ENCODE measurements at regions not wholly inside any gene's neighbourhood (a gene's known extent, or its start where the extent isn't known, plus 50 kb on each side); places are given as distances from the start of the nearest gene placed in this dataset.
"Not testable (repeated sequence)": the region's sequence is repeated elsewhere in the genome, so short reads cannot be mapped to it uniquely, and the experiment has no call there.

GRCh38 chr5:125898851-125899405, 524.3 kb upstream of the GRAMD2B start:
- TF ChIP-seq, protein P1, sequence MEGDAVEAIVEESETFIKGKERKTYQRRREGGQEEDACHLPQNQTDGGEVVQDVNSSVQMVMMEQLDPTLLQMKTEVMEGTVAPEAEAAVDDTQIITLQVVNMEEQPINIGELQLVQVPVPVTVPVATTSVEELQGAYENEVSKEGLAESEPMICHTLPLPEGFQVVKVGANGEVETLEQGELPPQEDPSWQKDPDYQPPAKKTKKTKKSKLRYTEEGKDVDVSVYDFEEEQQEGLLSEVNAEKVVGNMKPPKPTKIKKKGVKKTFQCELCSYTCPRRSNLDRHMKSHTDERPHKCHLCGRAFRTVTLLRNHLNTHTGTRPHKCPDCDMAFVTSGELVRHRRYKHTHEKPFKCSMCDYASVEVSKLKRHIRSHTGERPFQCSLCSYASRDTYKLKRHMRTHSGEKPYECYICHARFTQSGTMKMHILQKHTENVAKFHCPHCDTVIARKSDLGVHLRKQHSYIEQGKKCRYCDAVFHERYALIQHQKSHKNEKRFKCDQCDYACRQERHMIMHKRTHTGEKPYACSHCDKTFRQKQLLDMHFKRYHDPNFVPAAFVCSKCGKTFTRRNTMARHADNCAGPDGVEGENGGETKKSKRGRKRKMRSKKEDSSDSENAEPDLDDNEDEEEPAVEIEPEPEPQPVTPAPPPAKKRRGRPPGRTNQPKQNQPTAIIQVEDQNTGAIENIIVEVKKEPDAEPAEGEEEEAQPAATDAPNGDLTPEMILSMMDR (conservative IDR thresholded peaks at IDR 0.05) = no peak
- no peak overlapping the region for H3K27ac ChIP-seq

DNA sequence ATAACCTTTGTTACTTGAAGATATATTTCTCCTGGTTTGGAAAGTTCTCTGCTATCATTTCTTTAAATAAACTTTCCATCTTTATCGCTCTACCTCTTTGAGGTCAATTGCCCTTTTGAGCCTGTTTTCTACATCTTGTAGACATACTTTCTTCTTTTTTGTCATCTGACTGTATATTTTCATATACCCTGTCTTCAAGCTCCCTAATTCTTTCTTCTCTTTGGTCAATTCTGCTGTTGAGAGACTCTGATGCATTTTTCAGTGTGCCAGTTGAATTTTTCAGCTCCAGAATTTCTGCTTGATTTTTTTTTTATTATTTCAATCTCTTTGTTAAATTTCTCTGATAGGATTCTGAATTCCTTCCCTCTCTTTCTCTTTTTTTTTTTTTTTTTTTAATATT, 511.2 kb upstream of the GRAMD2B start:
- TF ChIP-seq, protein P1 (conservative IDR thresholded peaks at IDR 0.05) = no peak
- no peak overlapping the region for H3K27ac ChIP-seq

- TF ChIP-seq, protein P1 (conservative IDR thresholded peaks at IDR 0.05) = no peak
- H3K27ac ChIP-seq = no peak overlapping the region
These were observed 510.0 kb upstream of the GRAMD2B start for GRCh38 chr5:125913200-125913599.

DNA sequence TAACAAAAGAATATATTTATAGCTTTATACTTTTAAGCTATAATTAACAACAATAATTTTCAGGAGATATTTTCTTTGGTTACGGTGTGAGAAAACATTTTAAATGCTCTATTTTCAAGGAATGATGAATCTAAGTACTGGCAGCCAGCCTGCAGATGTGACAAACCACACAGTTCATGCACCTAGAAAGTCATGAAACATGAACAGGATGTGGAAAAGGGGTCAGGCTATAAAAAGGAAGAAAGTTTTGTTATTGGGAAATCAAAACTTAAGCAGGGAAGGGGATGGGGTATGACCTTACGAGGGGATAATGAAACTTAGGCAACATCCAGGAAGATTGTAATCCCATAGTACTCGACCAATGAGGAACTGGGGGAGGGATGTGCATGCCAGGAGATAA, 508.7 kb upstream of the GRAMD2B start:
- TF ChIP-seq, protein P1 (conservative IDR thresholded peaks at IDR 0.05) = no peak
- H3K27ac ChIP-seq = no peak overlapping the region

DNA sequence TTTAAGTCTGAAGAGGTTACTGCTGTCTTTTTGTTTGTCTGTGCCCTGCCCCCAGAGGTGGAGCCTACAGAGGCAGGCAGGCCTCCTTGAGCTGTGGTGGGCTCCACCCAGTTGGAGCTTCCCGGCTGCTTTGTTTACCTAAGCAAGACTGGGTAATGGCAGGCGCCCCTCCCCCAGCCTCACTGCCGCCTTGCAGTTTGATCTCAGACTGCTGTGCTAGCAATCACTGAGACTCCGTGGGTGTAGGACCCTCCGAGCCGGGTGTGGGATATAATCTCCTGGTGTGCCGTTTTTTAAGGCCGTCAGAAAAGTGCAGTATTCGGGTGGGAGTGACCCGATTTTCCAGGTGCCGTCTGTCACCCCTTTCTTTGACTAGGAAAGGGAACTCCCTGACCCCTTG, 499.3 kb upstream of the GRAMD2B start:
- not testable (repeated sequence) for H3K27ac ChIP-seq

- TF ChIP-seq, protein P1 (conservative IDR thresholded peaks at IDR 0.05) = no peak
- H3K27ac ChIP-seq = no peak overlapping the region
These were observed 497.0 kb upstream of the GRAMD2B start for GRCh38 chr5:125926172-125926571.

GRCh38 chr5:125928663-125929062, 494.5 kb upstream of the GRAMD2B start:
- H3K27ac ChIP-seq = peak overlapping the region; percentile 15; the same call in 1 of the 2 replicates
- TF ChIP-seq, protein P1 (conservative IDR thresholded peaks at IDR 0.05) = no peak

DNA sequence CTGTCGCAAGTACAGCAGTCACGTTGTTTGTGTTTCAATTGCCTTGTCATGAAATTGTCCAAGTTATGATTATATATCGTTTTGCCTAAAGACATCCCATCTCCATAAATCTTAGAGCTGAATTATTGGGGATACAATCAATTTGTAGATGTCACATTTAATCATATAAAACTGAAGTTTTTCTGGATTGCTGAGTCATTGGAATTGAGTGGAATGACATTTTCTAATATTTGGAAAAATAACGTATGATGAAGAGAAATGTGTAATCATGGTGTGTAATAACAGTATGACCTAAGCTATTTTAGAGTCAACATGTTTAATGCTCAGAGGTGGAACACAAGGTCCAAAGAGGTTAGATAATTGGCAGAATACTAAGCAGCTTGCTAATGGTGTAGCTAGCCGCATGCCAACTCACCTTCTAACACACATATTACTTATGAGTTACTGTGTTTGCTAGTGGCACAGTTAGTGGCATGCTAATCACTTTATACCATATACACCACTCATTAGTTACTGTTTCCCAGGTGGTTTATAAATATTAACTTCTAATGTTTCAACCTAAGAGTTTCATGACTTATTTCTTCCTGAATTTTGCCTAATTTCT, 473.1 kb upstream of the GRAMD2B start:
- TF ChIP-seq, protein P1 (conservative IDR thresholded peaks at IDR 0.05) = no peak
- no peak overlapping the region for H3K27ac ChIP-seq

All from VCaP (cell line).